ENCODE measurements at regions not wholly inside any gene's neighbourhood (a gene's known extent, or its start where the extent isn't known, plus 50 kb on each side); places are given as distances from the start of the nearest gene placed in this dataset.

DNA sequence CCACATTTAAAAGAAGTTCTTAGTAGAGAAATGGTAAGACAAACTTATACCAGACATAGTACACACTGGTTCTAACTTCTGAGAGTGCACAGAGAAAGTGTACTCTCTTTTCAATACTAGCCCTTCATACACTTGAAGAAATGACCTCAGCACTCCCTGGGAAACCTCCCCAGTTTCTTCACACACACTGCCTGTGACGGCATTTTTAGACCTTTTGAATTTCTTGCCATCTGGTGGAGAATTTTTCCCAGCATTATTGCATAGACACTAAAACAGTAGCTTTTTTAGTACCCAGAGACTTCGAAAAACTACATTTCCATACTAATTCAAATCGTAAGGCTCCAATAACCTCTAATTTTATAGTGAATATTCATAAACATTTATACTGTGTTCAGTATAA lies 341.6 kb upstream of the MAOA start:
- no peak overlapping the region for H2BK20ac ChIP-seq (ENCODE audit: low read length)
- no peaks in the 10 kb centered on the region; a peak in 1 of 4 replicates for H3K9me3 ChIP-seq (ENCODE audit: insufficient read depth in 2 of 2, low read depth in 1 of 2, low read length in 1 of 2)
- H2BK120ac ChIP-seq (replicated peaks; ENCODE audit: low read depth, low read length) = no peak overlapping the region
- no peak overlapping the region for H3K14ac ChIP-seq (ENCODE audit: insufficient read length)
- H3K27ac ChIP-seq (ENCODE audit: low read depth, low read length) = no peak overlapping the region
- no peak overlapping the region for H3K4me3 ChIP-seq (ENCODE audit: extremely low read depth in 1 of 4, insufficient read depth in 2 of 4, low read depth in 3 of 4, low read length in 4 of 4)
- DNase-seq (ENCODE audit: low read depth in 1 of 2, low spot score in 2 of 2) (no peak), FAIRE-seq (no peak)
- no peaks in the 10 kb centered on the region for H3K27me3 ChIP-seq (replicated peaks in 1 of 4; ENCODE audit: control insufficient read depth in 3 of 4, extremely low read depth in 1 of 4, insufficient read depth in 3 of 4, low read length in 3 of 4)
- no peak overlapping the region for H2BK15ac ChIP-seq (ENCODE audit: low read length)
- no peak overlapping the region for H4K5ac ChIP-seq (ENCODE audit: insufficient read length, low read depth, low read length)
- H3K9ac ChIP-seq (replicated peaks in 1 of 4; ENCODE audit: extremely low read depth in 1 of 4, low read depth in 3 of 4, low read length in 3 of 4) = no peak overlapping the region
- H2AK5ac ChIP-seq (ENCODE audit: low read depth, low read length) = no peak overlapping the region
- no peaks in the 10 kb centered on the region for H4K20me1 ChIP-seq (replicated peaks in 1 of 2; ENCODE audit: control insufficient read depth in 1 of 2, insufficient read depth in 2 of 2, low read length in 2 of 2)
- no peak overlapping the region for H4K8ac ChIP-seq (ENCODE audit: extremely low read depth, insufficient read depth, low read length)
- H3K4ac ChIP-seq (replicated peaks; ENCODE audit: insufficient read length, low read depth, low read length) = no peak overlapping the region
- no peak overlapping the region for H4K91ac ChIP-seq (replicated peaks; ENCODE audit: insufficient read length, low read length)
- ChIA-PET POLR2A (ENCODE audit: partially characterized antibody) (no interaction called here), CTCF (ENCODE audit: partially characterized antibody) (no interaction called here)
- no peak overlapping the region for H2BK12ac ChIP-seq (ENCODE audit: low read depth, low read length)
- H2AFZ ChIP-seq (ENCODE audit: low read length) = no peak overlapping the region
- 90% methylated on average over 3 of the region's 3 CpGs; no CpG with 5 or more reads in 1 of the 2 experiments for WGBS, 2 experiments (ENCODE audit: extremely low coverage in 1 of 2, insufficient coverage in 1 of 2, insufficient read length in 1 of 2, insufficient replicate concordance in 2 of 2, low coverage in 1 of 2, low lambda C conversion rate in 2 of 2, missing lambda C conversion rate in 1 of 2)
- no peak for TF ChIP-seq RBBP5 (IDR thresholded peaks at IDR 0.05; ENCODE audit: borderline replicate concordance, low read depth, low read length)
- TF ChIP-seq KDM4A (IDR thresholded peaks at IDR 0.05; ENCODE audit: low read depth, low read length, severe bottlenecking) = no peak
- TF ChIP-seq BCL11A (IDR thresholded peaks at IDR 0.05; ENCODE audit: low read depth in 2 of 2, low read length in 2 of 2) = no peak
- no peak for TF ChIP-seq ZNF274 (IDR thresholded peaks at IDR 0.05; ENCODE audit: borderline replicate concordance, extremely low read depth, low read length)
- no peak for TF ChIP-seq PHF8 (conservative IDR thresholded peaks at IDR 0.05; ENCODE audit: low read depth, low read length)
- H3K36me3 ChIP-seq (ENCODE audit: control insufficient read depth in 2 of 4, insufficient read depth in 4 of 4, low read length in 3 of 4) = no peaks in the 10 kb centered on the region
- no peak overlapping the region for H3K4me2 ChIP-seq (ENCODE audit: insufficient read depth in 1 of 2, low read depth in 2 of 2, low read length in 2 of 2)
- H3K79me2 ChIP-seq (ENCODE audit: control insufficient read depth in 1 of 2, insufficient read depth in 2 of 2, low read length in 2 of 2) = no peaks in the 10 kb centered on the region
- H3K18ac ChIP-seq (ENCODE audit: extremely low read depth, low read length) = no peak overlapping the region
- no peak overlapping the region for H3K56ac ChIP-seq (replicated peaks; ENCODE audit: insufficient read length, low read depth, low read length)
- H3K79me1 ChIP-seq (ENCODE audit: low read depth, low read length) = no peaks in the 10 kb centered on the region
- no peak overlapping the region for H2BK5ac ChIP-seq (ENCODE audit: low read depth, low read length)
- H3K4me1 ChIP-seq (replicated peaks in 1 of 4; ENCODE audit: control insufficient read depth in 3 of 4, insufficient read depth in 4 of 4, low read length in 3 of 4) = no peaks in the 10 kb centered on the region
- H3K23ac ChIP-seq (ENCODE audit: insufficient read length) = no peak overlapping the region
- H3K23me2 ChIP-seq (ENCODE audit: low read depth, low read length) = no peaks in the 10 kb centered on the region
